Spleen (tissue), 11 donors: ENCODE measurements at regions not wholly inside any gene's neighbourhood (a gene's known extent, or its start where the extent isn't known, plus 50 kb on each side); places are given as distances from the start of the nearest gene placed in this dataset.

ENCODE experiments used
- DNase-seq: peaks from one replicate; pipeline ENCODE4 v3.0.0-alpha.2; 2020
- H3K27ac ChIP-seq, 8 donors: fragments of 200-600 bp; sonication (generic) in 7 of 8; 1 replicate in 4 of 8; 2 replicates in 4 of 8; pipeline versions ENCODE4 v1.5.0 to v1.8.0; 2016 to 2021; ENCODE audit warnings: inconsistent platforms in 4 of 8, mild to moderate bottlenecking in 4 of 8, moderate library complexity in 1 of 8
- H3K27me3 ChIP-seq, 7 donors: fragments of 200-600 bp; sonication (generic) in 6 of 7; replicated peaks in 1 of 7; 1 replicate in 4 of 7; 2 replicates in 3 of 7; pipeline versions ENCODE4 v1.5.0 to v1.8.0; 2016 to 2021; ENCODE audit warnings: inconsistent platforms in 3 of 7, mild to moderate bottlenecking in 1 of 7
- H3K36me3 ChIP-seq, 6 donors: fragments of 200-600 bp; sonication (generic) in 5 of 6; 1 replicate in 4 of 6; 2 replicates in 2 of 6; pipeline versions ENCODE4 v1.5.0 to v1.8.0; 2016 to 2021; ENCODE audit warnings: inconsistent platforms in 2 of 6
- H3K4me1 ChIP-seq, 6 donors: fragments of 200-600 bp; sonication (generic) in 5 of 6; 1 replicate in 3 of 6; 2 replicates in 3 of 6; pipeline versions ENCODE4 v1.5.0 to v1.8.0; 2016 to 2021; ENCODE audit warnings: inconsistent platforms in 3 of 6
- H3K4me3 ChIP-seq, 8 donors: fragments of 200-600 bp; sonication (generic) in 7 of 8; 1 replicate in 4 of 8; 2 replicates in 4 of 8; pipeline versions ENCODE4 v1.5.0 to v1.8.0; 2016 to 2021; ENCODE audit warnings: inconsistent platforms in 4 of 8, mild to moderate bottlenecking in 4 of 8, moderate library complexity in 2 of 8
- H3K9me3 ChIP-seq, 8 donors: fragments of 200-600 bp; sonication (generic) in 7 of 8; 1 replicate in 4 of 8; 2 replicates in 4 of 8; pipeline versions ENCODE4 v1.5.0 to v1.8.0; 2016 to 2021; ENCODE audit warnings: inconsistent platforms in 4 of 8
- POLR2A ChIP-seq, 3 donors: fragments of 450-650 bp; IDR thresholded peaks; one replicate each; pipeline ENCODE4 v1.5.1; 2017; ENCODE audit warnings: antibody characterized with exemption in 3 of 3, mild to moderate bottlenecking in 1 of 3
- POLR2AphosphoS5 ChIP-seq, 3 donors: sonication (generic); formaldehyde crosslinking; IDR thresholded peaks; one replicate each; pipeline ENCODE4 v1.5.1; 2017; ENCODE audit warnings: antibody characterized with exemption in 3 of 3
- WGBS, 5 donors: extraction: QIAGEN DNeasy Blood & Tissue Kit in 3 of 5; methylation state at CpG; one replicate each; pipeline versions ENCODE4 v1.1.5 to v1.1.7; 2013 to 2018; 5-methylcytosine and 5-hydroxymethylcytosine counted together
- intact Hi-C: fragments of 100-400 bp; cut with DNase I; formaldehyde crosslinking; loops from one replicate; pipeline ENCODE4 v1.15.0; 2023; ENCODE audit warnings: low total_unique reads
- TF ChIP-seq, protein P1 (sequence below), 11 experiments: fragments of 200-600 bp in 7 of 11; fragments of 450-650 bp in 4 of 11; sonication (generic) in 4 of 11; IDR thresholded peaks in 8 of 11; conservative IDR thresholded peaks in 3 of 11; 1 replicate in 7 of 11; 2 replicates in 4 of 11; pipeline versions ENCODE4 v1.4.0 to v1.8.0; 2016 to 2021; ENCODE audit warnings: antibody characterized with exemption in 11 of 11, inconsistent platforms in 4 of 11, mild to moderate bottlenecking in 1 of 11
- donor health status: healthy with polysubstance abuse.
- donor health status: DM: no; HTN: no; CAD: no; lungs with moderate emphysema.
- donor health status: DM: no; HTN: no; CAD: no.
- donor health status: Bipolar disorder and iron deficiency.
- donor health status: healthy.
- donor health status: DM: no; HTN: no; CAD: no.
- donor health status: DM: yes; HTN: yes; CAD: no.

DNA sequence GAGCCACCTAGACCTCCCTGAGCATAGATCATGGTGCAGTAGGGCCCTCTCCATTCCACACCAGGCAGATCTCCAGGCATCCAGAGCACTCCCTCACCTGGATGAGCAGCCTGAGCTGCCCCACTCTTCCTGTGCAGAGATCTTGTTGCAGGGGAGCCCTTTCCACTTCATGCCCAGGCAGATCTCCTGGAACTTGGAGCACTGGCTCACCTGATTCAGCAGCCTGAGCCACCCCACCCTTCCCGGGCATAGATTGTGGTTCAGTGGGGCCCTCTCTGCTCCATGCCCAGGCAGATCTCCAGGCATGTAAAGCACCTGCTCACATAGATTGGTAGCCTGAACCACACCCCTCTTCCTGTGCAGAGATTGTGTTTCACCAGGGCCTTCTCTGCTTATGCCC, 78.0 kb downstream of the SEC16B start:
- no peak overlapping the region for H3K27ac ChIP-seq
- DNase-seq, result no peak
- H3K4me3 ChIP-seq, result no peak overlapping the region
- intact Hi-C loops, result no loop called here
- peaks cover 0 to 37% (median 26%) of the 10 kb centered on the region in 8 donors for H3K9me3 ChIP-seq
- H3K36me3 ChIP-seq, result no peaks in the 10 kb centered on the region
- TF ChIP-seq POLR2A (IDR thresholded peaks at IDR 0.05) (no peak), POLR2AphosphoS5 (IDR thresholded peaks at IDR 0.05) (no peak)
- TF ChIP-seq, protein P1, sequence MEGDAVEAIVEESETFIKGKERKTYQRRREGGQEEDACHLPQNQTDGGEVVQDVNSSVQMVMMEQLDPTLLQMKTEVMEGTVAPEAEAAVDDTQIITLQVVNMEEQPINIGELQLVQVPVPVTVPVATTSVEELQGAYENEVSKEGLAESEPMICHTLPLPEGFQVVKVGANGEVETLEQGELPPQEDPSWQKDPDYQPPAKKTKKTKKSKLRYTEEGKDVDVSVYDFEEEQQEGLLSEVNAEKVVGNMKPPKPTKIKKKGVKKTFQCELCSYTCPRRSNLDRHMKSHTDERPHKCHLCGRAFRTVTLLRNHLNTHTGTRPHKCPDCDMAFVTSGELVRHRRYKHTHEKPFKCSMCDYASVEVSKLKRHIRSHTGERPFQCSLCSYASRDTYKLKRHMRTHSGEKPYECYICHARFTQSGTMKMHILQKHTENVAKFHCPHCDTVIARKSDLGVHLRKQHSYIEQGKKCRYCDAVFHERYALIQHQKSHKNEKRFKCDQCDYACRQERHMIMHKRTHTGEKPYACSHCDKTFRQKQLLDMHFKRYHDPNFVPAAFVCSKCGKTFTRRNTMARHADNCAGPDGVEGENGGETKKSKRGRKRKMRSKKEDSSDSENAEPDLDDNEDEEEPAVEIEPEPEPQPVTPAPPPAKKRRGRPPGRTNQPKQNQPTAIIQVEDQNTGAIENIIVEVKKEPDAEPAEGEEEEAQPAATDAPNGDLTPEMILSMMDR (IDR thresholded peaks at IDR 0.05 in 8 of 11, conservative IDR thresholded peaks at IDR 0.05 in 3 of 11), result no peak
- H3K4me1 ChIP-seq, result no peaks in the 10 kb centered on the region
- H3K27me3 ChIP-seq, result no peaks in the 10 kb centered on the region
- WGBS, 5 donors, result 83 to 100% (median 96%) methylated on average over 1 of the region's 1 CpG

DNA sequence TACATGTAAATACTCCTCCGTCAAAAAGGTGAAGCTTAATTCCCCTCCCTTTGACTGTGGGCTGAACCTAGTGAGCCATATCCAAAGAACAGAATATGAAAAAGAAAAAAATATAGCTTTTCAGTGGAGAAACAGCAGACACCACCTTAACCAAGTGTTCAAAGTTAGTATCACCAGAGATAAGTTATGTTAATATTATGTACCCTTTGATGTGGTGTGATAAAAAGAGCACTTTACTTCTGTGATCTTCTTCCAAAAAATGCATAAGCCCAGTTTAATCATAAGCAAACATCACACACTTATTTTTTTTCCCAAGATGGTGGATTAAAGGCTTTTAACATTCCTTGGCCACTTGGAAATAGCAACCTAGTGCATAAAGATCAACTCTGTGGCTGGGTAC, 79.4 kb downstream of the SEC16B start:
- Histone ChIP-seq H3K27me3 (no peaks in the 10 kb centered on the region), H3K27ac (no peak overlapping the region), H3K9me3 (peaks cover 0 to 37% (median 26%) of the 10 kb centered on the region in 8 donors), H3K4me1 (no peaks in the 10 kb centered on the region), H3K36me3 (no peaks in the 10 kb centered on the region), H3K4me3 (no peak overlapping the region)
- whole genome bisulfite sequencing, 5 donors, result 71 to 88% (median 85%) methylated on average over 1 of the region's 1 CpG
- TF ChIP-seq POLR2A (IDR thresholded peaks at IDR 0.05) (no peak), POLR2AphosphoS5 (IDR thresholded peaks at IDR 0.05) (no peak)
- TF ChIP-seq, protein P1 (IDR thresholded peaks at IDR 0.05 in 8 of 11, conservative IDR thresholded peaks at IDR 0.05 in 3 of 11), result no peak
- no peak for DNase-seq
- intact Hi-C loops, result no loop called here

DNA sequence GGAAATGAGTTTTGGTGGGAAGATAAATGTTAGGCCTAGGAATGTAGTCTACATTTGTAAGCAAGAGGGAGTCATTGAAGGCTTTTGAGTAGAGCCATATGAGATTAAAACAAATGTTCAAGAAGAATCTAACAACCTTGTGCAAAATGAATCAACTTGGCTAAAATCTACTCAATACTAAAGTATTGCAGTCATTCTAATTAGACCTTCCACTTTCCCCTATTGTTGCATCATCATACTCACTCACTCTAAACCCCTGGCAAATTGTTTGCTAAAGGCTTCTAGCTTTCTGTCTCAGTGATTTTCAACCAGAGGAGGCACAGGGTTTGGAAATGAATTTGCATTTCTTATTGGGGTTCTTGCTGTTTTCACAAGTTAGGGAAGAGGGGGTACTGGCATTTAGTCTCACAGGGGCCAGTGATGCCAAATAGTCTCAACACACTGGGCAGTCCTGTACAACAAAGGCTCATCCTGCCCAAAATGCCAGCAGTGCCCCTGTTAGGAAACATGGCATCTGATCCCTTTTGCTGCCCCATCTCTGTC, 85.3 kb downstream of the SEC16B start:
- H3K4me1 ChIP-seq, result no peaks in the 10 kb centered on the region
- no peaks in the 10 kb centered on the region for H3K27me3 ChIP-seq
- no peak overlapping the region for H3K27ac ChIP-seq
- no peak overlapping the region for H3K4me3 ChIP-seq
- no peaks in the 10 kb centered on the region for H3K9me3 ChIP-seq
- H3K36me3 ChIP-seq, result no peaks in the 10 kb centered on the region
- no peak for DNase-seq
- TF ChIP-seq, protein P1 (IDR thresholded peaks at IDR 0.05 in 8 of 11, conservative IDR thresholded peaks at IDR 0.05 in 3 of 11), result no peak
- no peak for TF ChIP-seq POLR2AphosphoS5 (IDR thresholded peaks at IDR 0.05)
- no peak for TF ChIP-seq POLR2A (IDR thresholded peaks at IDR 0.05)
- intact Hi-C loops, result no loop called here

- Histone ChIP-seq H3K27me3 (no peaks in the 10 kb centered on the region), H3K27ac (no peak overlapping the region), H3K4me1 (no peaks in the 10 kb centered on the region), H3K36me3 (no peaks in the 10 kb centered on the region), H3K9me3 (no peaks in the 10 kb centered on the region), H3K4me3 (no peak overlapping the region)
- no peak for TF ChIP-seq POLR2A (IDR thresholded peaks at IDR 0.05)
- TF ChIP-seq POLR2AphosphoS5 (IDR thresholded peaks at IDR 0.05), result no peak
- TF ChIP-seq, protein P1 (IDR thresholded peaks at IDR 0.05 in 8 of 11, conservative IDR thresholded peaks at IDR 0.05 in 3 of 11), result no peak
- 77 to 93% (median 91%) methylated on average over 3 of the region's 3 CpGs for WGBS, 5 donors
- intact Hi-C loops, result no loop called here
- no peak for DNase-seq
Observed at GRCh38 chr1:177883581-177883980, 86.3 kb downstream of the SEC16B start.
